Ishikawa (cell line): ENCODE measurements at regions not wholly inside any gene's neighbourhood (a gene's known extent, or its start where the extent isn't known, plus 50 kb on each side); places are given as distances from the start of the nearest gene placed in this dataset.

ENCODE experiments used
- CEBPB ChIP-seq: IDR thresholded peaks from 2 replicates; pipeline ENCODE4 v1.6.1; 2012
- CREB1 ChIP-seq: IDR thresholded peaks from 2 replicates; pipeline ENCODE4 v1.6.1; 2012; ENCODE audit warnings: low read depth
- EGR1 ChIP-seq: IDR thresholded peaks from 2 replicates; pipeline ENCODE4 v1.6.1; 2012
- EP300 ChIP-seq: IDR thresholded peaks from 2 replicates; pipeline ENCODE4 v1.6.1; 2012; ENCODE audit warnings: borderline replicate concordance
- FOXM1 ChIP-seq: IDR thresholded peaks from 2 replicates; pipeline ENCODE4 v1.6.1; 2012; ENCODE audit warnings: low read depth, borderline replicate concordance
- MAX ChIP-seq: IDR thresholded peaks from 2 replicates; pipeline ENCODE4 v1.6.1; 2012
- NFIC ChIP-seq: IDR thresholded peaks from 2 replicates; pipeline ENCODE4 v1.6.1; 2012
- RAD21 ChIP-seq: IDR thresholded peaks from 2 replicates; pipeline ENCODE4 v1.6.1; 2012; ENCODE audit warnings: low read depth
- REST ChIP-seq: IDR thresholded peaks from 2 replicates; pipeline ENCODE4 v1.6.1; 2012; ENCODE audit warnings: low read depth, mild to moderate bottlenecking
- TAF1 ChIP-seq: IDR thresholded peaks from 2 replicates; pipeline ENCODE4 v1.6.1; 2012; ENCODE audit warnings: low read depth, mild to moderate bottlenecking
- TCF12 ChIP-seq: IDR thresholded peaks from 2 replicates; pipeline ENCODE4 v1.6.1; 2012; ENCODE audit warnings: low read depth
- TEAD4 ChIP-seq: IDR thresholded peaks from 2 replicates; pipeline ENCODE4 v1.6.1; 2012
- USF1 ChIP-seq: IDR thresholded peaks from 2 replicates; pipeline ENCODE4 v1.6.1; 2012
- YY1 ChIP-seq: IDR thresholded peaks from 2 replicates; pipeline ENCODE4 v1.6.1; 2012; ENCODE audit warnings: low read depth
- ZBTB7A ChIP-seq: IDR thresholded peaks from 2 replicates; pipeline ENCODE4 v1.6.1; 2012; ENCODE audit warnings: low read depth

GRCh38 chr20:21933526-21933925 is 228.1 kb downstream of the PAX1 start:
- TF ChIP-seq MAX (no peak), REST (no peak), EGR1 (no peak), USF1 (no peak), FOXM1 (no peak), ZBTB7A (no peak), TAF1 (no peak), CREB1 (no peak), YY1 (no peak), RAD21 (no peak), TEAD4 (no peak), TCF12 (no peak)

- TF ChIP-seq ZBTB7A (no peak), EP300 (no peak), REST (no peak), USF1 (no peak), TCF12 (no peak)
Measured at GRCh38 chr20:21921251-21921650, 215.8 kb downstream of the PAX1 start.

GRCh38 chr20:21920211-21920610 is 214.7 kb downstream of the PAX1 start:
- TF ChIP-seq YY1, result no peak
- TF ChIP-seq MAX, result no peak
- no peak for TF ChIP-seq USF1
- TF ChIP-seq RAD21, result no peak
- no peak for TF ChIP-seq EP300
- no peak for TF ChIP-seq TCF12
- TF ChIP-seq EGR1, result no peak
- TF ChIP-seq CEBPB, result no peak
- TF ChIP-seq TEAD4, result no peak
- no peak for TF ChIP-seq TAF1
- TF ChIP-seq CREB1, result no peak
- TF ChIP-seq ZBTB7A, result no peak
- no peak for TF ChIP-seq NFIC
- no peak for TF ChIP-seq FOXM1
- no peak for TF ChIP-seq REST

- no peak for TF ChIP-seq CEBPB
- TF ChIP-seq EP300, result no peak
- no peak for TF ChIP-seq RAD21
- no peak for TF ChIP-seq USF1
- no peak for TF ChIP-seq EGR1
- TF ChIP-seq CREB1, result no peak
- TF ChIP-seq YY1, result no peak
- no peak for TF ChIP-seq MAX
Measured at GRCh38 chr20:21918398-21918797, 212.9 kb downstream of the PAX1 start.
